H1 (cell line): ENCODE measurements at regions not wholly inside any gene's neighbourhood (a gene's known extent, or its start where the extent isn't known, plus 50 kb on each side); places are given as distances from the start of the nearest gene placed in this dataset.

Source experiments
- BCL11A ChIP-seq, 2 experiments: IDR thresholded peaks; one replicate each; pipeline ENCODE4 v1.6.1; 2011; ENCODE audit warnings: low read depth in 2 of 2, low read length in 2 of 2, mild to moderate bottlenecking in 2 of 2
- CBX5 ChIP-seq: fragments of 300-800, 300-1000 bp; sonication (generic); IDR thresholded peaks from 2 replicates; pipeline ENCODE4 v1.7.1; 2016; ENCODE audit warnings: antibody characterized with exemption, low read length, low read depth
- CEBPB ChIP-seq: IDR thresholded peaks from 2 replicates; pipeline ENCODE4 v1.6.1; 2012; ENCODE audit warnings: low read depth, low read length
- CHD7 ChIP-seq: fragments of 300-600 bp; sonication (generic); IDR thresholded peaks from 2 replicates; pipeline ENCODE4 v1.7.1; 2012; ENCODE audit warnings: low read length, moderate library complexity, mild to moderate bottlenecking, inconsistent platforms; ENCODE audit not compliant: insufficient replicate concordance
- GTF2F1 ChIP-seq: IDR thresholded peaks from 2 replicates; pipeline ENCODE4 v1.6.1; 2012; ENCODE audit warnings: low read depth, low read length, improper control_type of control experiment, borderline replicate concordance
- MAX ChIP-seq: IDR thresholded peaks from 2 replicates; pipeline ENCODE4 v1.6.1; 2012; ENCODE audit warnings: inconsistent platforms
- POU5F1 ChIP-seq: IDR thresholded peaks from 2 replicates; pipeline ENCODE4 v1.6.1; 2011; ENCODE audit warnings: low read depth, mild to moderate bottlenecking, low read length, moderate library complexity
- RBBP5 ChIP-seq: IDR thresholded peaks from 2 replicates; pipeline ENCODE4 v1.7.1; 2012; ENCODE audit warnings: low read depth, mild to moderate bottlenecking, inconsistent platforms, low read length, moderate library complexity, borderline replicate concordance
- TAF7 ChIP-seq: optimal IDR thresholded peaks from 2 replicates; pipeline ENCODE3; 2011; ENCODE audit warnings: low read depth, mild to moderate bottlenecking, inconsistent platforms, low read length, moderate library complexity, borderline replicate concordance
- TEAD4 ChIP-seq: IDR thresholded peaks from 2 replicates; pipeline ENCODE4 v1.6.1; 2012; ENCODE audit warnings: low read depth, low read length, inconsistent platforms, mixed read lengths

DNA sequence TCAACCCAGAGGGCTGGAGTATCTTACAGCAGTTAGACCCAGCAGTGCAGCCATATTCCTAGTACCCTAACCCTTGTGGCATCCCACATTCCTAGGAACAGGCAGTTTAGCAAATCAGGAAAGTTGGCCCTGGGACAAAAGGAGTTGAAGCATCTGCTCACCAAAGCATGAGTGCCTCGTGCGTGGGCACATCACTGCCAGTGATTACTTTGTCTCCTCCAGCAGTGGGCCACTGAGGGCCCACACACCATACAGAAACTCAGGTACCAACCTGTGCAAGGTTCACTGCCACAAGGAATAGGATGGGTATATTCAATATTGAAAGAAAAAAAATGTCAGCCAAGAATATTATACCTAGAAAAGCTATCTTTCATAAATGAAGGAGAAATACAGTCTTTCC lies 227.5 kb upstream of the CNTN5 start (continued):
- TF ChIP-seq CHD7 (no peak), CEBPB (no peak), MAX (no peak), TAF7 (no peak), CBX5 (no peak), GTF2F1 (no peak), BCL11A (IDR thresholded peaks at IDR 0.05; ENCODE audit: low read depth in 2 of 2, low read length in 2 of 2) (no peak), RBBP5 (no peak), TEAD4 (no peak), POU5F1 (no peak)
